ENCODE measurements at regions not wholly inside any gene's neighbourhood (a gene's known extent, or its start where the extent isn't known, plus 50 kb on each side); places are given as distances from the start of the nearest gene placed in this dataset.

GRCh38 chr7:89623018-89623672 is 531.1 kb upstream of the STEAP1 start:
- TF ChIP-seq CTCF (IDR thresholded peaks at IDR 0.05; ENCODE audit: low read depth, low read length) = peak; percentile 87
- no peak for TF ChIP-seq EZH2phosphoT487 (IDR thresholded peaks at IDR 0.05; ENCODE audit: low read depth)

Data from OCI-LY3 (cell line).